Stimulated activated CD8-positive, alpha-beta memory T cell treated with anti-CD3 and anti-CD28 coated beads, Interleukin-4, amount 100 ng/mL, for 24 hours (primary cell): ENCODE measurements at regions not wholly inside any gene's neighbourhood (a gene's known extent, or its start where the extent isn't known, plus 50 kb on each side); places are given as distances from the start of the nearest gene placed in this dataset.
"Not testable (repeated sequence)": the region's sequence is repeated elsewhere in the genome, so short reads cannot be mapped to it uniquely, and the experiment has no call there.

ENCODE experiments used
- DNase-seq: peaks from one replicate; pipeline ENCODE4 v3.0.0-alpha.2; 2020; ENCODE audit warnings: low read depth

- DNase-seq: no peak
These were observed 66.0 kb downstream of the KBTBD8 start for GRCh38 chr3:67064105-67064504.

DNA sequence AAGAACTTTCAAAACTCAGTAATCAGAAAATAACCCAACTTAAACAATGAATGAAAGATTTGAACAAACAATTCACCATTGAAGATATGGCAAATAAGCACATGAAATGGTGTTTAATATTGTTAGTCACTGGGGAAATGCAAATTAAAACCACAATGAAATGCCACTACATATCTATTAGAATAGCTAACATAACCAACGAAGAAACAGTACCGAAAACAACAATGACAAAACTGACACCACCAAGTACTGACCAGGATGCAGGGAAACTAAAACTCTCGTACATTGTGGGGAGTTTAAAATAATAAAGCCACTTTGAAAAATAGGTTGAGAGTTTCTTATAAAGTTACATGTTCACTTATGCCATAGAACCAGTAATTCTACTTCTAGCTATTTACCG is 69.1 kb downstream of the KBTBD8 start:
- DNase-seq: no peak

DNA sequence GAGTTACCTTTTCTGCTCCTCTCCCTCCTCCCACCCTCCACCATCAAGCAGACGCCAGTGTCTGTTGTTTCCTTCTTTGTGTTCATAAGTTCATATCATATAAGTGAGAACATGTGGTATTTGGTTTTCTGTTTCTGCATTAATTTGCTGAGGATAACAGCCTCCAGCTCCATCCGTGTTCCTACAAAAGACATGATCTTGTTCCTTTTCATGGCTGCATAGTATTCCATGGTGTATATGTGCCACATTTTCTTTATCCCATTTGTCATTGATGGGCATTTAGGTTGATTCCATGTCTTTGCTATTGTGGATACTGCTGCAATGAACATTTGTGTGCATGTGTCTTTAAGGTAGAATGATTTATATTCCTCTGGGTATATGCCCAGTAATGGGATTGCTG is 74.5 kb downstream of the KBTBD8 start:
- DNase-seq: not testable (repeated sequence)

DNA sequence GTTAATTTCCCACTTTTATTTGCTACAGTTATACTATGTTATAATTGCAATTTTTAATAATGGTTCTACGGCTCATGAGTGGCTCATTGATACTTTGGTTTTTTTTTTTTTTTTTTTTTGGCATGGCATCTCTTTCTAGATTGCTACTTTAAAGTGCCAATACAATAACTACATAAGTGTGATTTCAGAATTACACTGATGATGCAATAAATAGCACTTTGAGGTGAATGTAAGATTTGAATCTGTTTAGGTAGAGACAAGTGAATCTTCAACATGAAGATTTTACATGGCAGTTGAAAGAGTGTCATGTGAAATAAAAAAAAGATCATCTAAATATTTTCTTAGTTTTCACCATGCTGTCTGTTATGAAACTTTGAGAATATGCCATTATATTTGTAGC is 75.7 kb downstream of the KBTBD8 start:
- no peak for DNase-seq

DNA sequence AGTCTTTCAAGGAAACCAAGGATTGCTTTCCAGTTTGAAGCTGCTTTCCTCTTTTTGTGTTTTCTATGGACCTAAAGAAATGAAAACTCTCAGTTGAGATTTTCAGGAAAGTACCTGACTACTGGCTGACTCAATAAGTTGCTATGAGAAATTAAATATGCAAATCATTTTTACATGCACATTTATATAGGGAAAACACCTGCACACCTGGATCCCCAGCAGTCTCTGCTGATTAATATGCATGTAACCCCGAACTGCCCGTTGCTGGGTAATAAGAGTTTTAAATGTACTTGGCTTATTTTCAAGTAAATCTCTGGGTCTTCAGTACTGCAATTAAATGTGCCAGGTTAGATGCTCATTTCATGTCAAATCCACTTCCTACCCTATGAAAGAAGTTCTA is 77.2 kb downstream of the KBTBD8 start:
- DNase-seq: no peak

DNA sequence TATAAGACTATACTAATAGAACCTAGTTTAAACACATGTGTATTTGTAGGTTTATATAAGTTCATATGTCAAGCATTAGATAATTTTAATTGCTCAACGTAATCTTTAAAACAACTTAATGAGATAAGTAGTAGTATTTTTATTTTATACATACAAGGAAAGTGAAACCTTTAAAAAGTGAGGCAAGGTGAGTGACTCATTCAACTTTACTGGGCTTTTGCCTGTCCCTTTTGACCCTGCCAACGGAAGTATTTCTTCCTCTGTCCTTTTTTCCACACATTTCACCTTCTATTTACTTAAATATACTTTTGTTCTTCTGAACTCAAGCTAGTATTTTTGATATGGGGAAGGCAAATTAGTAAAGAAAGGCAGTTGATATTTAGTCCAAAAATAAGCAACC is 78.5 kb downstream of the KBTBD8 start:
- DNase-seq: no peak

DNA sequence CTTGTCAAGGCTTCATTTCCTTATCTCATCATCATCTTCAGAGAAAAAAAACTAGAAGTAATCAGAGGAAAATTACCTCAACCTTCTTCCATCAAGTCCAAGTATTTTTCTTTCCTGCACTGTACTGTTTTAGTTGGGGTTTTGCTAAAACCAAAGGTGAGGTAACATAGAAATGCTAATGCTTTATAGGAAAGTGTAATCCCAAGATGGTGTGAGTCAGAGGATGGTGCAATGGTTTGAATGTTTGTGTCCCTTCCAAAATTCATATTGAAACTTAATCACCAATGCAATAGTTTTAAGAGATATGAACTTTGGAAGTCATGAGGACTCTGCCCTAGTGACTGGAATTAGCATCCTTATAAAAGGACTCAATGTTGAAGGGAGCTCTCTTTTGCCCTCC is 79.5 kb downstream of the KBTBD8 start:
- no peak for DNase-seq

GRCh38 chr3:67082533-67083024 is 84.5 kb downstream of the KBTBD8 start:
- no peak for DNase-seq

GRCh38 chr3:67083277-67083676 is 85.2 kb downstream of the KBTBD8 start:
- DNase-seq: peak; percentile 10

- no peak for DNase-seq
These were observed 89.7 kb downstream of the KBTBD8 start for GRCh38 chr3:67087788-67088187.

DNA sequence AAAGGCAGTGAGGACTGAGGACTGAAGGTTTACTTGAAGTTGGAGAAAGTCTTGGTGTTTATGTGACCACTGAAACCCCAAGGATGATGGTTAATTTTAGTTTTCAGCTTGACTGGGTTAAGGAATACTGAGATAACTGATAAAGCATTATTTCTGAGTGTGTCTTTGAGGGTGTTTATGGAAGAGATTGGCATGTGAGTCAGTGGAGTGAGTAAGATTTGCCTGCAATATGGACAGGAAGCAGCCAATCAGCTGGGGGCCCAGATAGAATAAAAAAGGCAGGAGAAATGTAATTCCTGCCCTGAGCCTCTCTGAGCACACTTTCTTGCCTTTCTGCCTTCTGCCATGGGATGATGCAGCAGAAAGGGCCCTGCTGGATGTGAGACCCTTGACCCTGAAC is 92.4 kb downstream of the KBTBD8 start:
- no peak for DNase-seq

- DNase-seq: no peak
These were observed 95.2 kb downstream of the KBTBD8 start for GRCh38 chr3:67093305-67093704.

DNA sequence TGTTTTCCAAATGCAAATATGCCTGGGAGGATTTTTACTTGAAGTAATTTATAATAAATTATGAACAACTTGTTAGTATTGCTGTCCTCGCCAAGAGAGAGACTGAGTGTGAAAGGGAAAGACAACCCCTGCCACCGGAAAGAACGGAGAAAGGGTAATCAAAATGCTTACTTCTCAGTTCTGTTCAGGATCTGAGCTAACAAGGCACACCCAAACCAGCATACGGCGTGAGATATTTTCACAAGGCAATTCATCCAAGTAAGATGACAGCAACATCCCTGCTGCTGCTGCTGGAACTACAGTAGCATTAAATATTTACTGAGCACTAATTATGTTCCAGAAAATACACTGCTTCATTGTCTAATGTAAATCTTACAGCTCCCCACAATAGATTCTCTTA is 96.1 kb downstream of the KBTBD8 start:
- no peak for DNase-seq

GRCh38 chr3:67094774-67095173 is 96.7 kb downstream of the KBTBD8 start:
- DNase-seq: no peak

DNA sequence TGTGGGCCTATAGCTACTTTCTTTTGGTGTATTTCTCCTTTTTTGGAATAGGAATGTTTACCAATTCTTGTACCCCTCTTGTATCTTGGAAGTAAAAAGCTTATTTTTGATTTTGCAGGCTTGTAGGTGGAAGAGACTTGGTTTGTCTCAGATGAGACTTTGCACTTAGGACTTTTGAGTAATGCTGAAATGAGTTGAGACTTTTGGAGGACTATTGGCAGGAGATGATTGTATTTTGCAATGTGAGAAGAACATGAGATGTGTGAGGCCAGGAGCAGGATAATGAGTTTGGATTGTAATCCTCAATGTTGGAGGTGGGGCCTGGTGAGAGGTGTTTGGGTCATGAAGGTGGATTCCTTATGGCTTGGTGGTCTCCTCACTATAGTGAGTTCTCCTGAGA is 106.3 kb downstream of the KBTBD8 start:
- no peak for DNase-seq

DNA sequence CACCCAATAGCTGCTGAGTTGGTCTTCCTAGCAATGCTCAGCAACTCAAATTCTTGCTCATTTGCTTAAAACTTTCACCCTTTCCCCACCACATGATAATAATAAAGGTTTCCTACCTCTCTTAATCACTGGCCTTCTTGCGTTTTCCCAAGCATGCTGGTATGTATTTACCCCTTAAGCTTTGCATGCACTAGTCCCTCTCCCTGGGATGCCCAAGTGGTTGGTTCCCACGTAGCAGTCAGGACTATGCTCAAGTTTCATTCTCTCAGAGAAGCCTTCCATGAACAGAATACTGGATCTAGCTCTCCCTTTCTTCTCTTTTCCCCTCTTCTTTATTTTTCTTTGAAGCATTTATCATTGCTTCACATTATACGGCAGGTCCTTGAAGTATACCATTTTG is 108.8 kb downstream of the KBTBD8 start:
- DNase-seq: no peak

- DNase-seq: no peak
These were observed 111.6 kb downstream of the KBTBD8 start for GRCh38 chr3:67109651-67110204.

DNA sequence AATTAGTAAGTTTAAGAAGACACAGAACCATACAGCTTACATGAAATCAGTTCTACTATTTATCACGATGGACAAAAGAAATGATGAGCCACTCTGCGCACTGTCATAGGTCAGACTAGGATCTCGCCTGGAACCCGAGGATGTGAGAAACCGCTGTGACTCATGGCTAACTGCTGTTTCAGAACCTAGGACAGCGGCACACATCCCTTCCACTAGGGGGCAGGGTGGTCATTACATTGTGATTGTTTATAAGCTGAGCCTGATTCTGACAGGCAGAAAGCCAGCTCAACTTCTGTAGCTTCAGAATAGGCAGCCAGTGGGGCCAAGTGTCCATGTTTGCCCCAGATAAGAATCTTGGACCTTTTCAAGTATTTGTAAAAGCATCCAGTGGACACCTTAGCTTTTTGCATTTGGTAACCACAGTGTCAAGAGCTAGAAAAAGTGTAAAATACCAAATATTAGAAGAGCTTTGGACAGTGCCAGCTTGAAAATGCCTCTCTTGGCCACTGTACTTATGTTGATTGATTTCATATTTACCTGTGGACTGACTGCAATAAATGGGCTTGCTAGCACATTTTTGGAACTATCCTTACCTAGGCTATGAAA is 115.8 kb downstream of the KBTBD8 start:
- DNase-seq: peak; percentile 68

GRCh38 chr3:67118122-67118521 is 120.0 kb downstream of the KBTBD8 start:
- DNase-seq: no peak

DNA sequence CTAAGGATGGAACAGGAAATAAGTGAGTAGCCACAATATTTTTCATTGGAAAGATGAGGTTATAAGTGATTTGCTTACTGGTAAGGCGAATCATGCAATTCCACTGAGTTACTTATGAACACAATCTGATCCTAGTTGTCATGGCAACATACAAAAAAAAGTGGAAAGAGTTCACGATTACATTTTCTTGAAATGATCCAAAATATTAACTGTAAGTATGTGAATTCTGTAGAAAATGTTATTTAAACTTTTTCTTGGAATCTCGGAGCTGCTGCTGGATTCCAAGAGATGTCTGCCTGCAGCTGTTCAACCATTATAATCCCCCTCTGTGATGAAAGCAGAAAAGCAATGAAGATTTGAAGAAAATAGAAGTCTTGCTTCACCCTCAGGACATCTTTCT is 120.5 kb downstream of the KBTBD8 start:
- no peak for DNase-seq

DNA sequence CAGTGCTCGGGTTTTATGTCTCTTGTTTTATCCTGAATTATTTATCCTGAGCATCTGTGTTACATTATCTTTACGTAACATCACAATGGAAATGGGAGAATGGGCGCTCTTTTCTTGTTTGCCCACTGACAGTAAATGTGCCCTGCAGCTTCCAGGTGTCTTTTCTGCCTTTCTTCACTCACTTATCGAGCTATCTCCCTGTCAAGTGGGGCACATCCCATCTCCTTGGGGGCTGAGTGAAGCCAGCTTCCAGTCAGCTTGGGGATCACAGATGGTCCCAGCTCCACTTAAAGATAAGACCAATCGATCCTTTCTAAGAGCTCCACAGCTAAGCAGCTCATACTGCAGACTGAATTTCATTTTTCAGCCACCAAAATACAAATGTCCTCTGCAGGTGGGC is 125.8 kb downstream of the KBTBD8 start:
- DNase-seq: no peak

- DNase-seq: no peak
These were observed 129.1 kb downstream of the KBTBD8 start for GRCh38 chr3:67127254-67127653.

- DNase-seq: no peak
These were observed 144.3 kb downstream of the KBTBD8 start for GRCh38 chr3:67142432-67142831.

- no peak for DNase-seq
These were observed 147.6 kb downstream of the KBTBD8 start for GRCh38 chr3:67145738-67146137.
